Fibroblast of mammary gland (primary cell): ENCODE measurements at regions not wholly inside any gene's neighbourhood (a gene's known extent, or its start where the extent isn't known, plus 50 kb on each side); places are given as distances from the start of the nearest gene placed in this dataset.

ENCODE experiments used
- DNase-seq: peaks from one replicate; pipeline ENCODE4 v3.0.0-alpha.2; 2010; ENCODE audit warnings: low read depth
- H3K4me3 ChIP-seq: 2 replicates; pipeline ENCODE4 v1.5.1; 2011; ENCODE audit warnings: low read depth, mild to moderate bottlenecking, low read length, moderate library complexity; ENCODE audit not compliant: control insufficient read depth
- CTCF ChIP-seq: conservative IDR thresholded peaks from 2 replicates; pipeline ENCODE4 v1.5.1; 2011; ENCODE audit warnings: low read depth, low read length, inconsistent platforms; ENCODE audit not compliant: control insufficient read depth, insufficient read depth

- no peak for DNase-seq
- no peak overlapping the region for H3K4me3 ChIP-seq
- TF ChIP-seq CTCF: no peak
Measured at GRCh38 chr6:164283574-164283973, 869.1 kb downstream of the QKI start.

- H3K4me3 ChIP-seq: no peak overlapping the region
- DNase-seq: no peak
- TF ChIP-seq CTCF: no peak
Measured at GRCh38 chr6:164276211-164276610, 861.7 kb downstream of the QKI start.

- no peak overlapping the region for H3K4me3 ChIP-seq
- TF ChIP-seq CTCF: no peak
- DNase-seq: no peak
Measured at GRCh38 chr6:164275773-164276172, 861.3 kb downstream of the QKI start.

- TF ChIP-seq CTCF: no peak
- no peak for DNase-seq
- no peak overlapping the region for H3K4me3 ChIP-seq
Measured at GRCh38 chr6:164274493-164274892, 860.0 kb downstream of the QKI start.

GRCh38 chr6:164273491-164273890 is 859.0 kb downstream of the QKI start:
- TF ChIP-seq CTCF: no peak
- H3K4me3 ChIP-seq: no peak overlapping the region
- DNase-seq: peak; percentile 27

- TF ChIP-seq CTCF: no peak
- no peak for DNase-seq
- H3K4me3 ChIP-seq: no peak overlapping the region
Measured at GRCh38 chr6:164266851-164267250, 852.3 kb downstream of the QKI start.

GRCh38 chr6:164262348-164262747 is 847.8 kb downstream of the QKI start:
- DNase-seq: no peak
- TF ChIP-seq CTCF: no peak
- H3K4me3 ChIP-seq: no peak overlapping the region
